ENCODE measurements at regions not wholly inside any gene's neighbourhood (a gene's known extent, or its start where the extent isn't known, plus 50 kb on each side); places are given as distances from the start of the nearest gene placed in this dataset.
"Not testable (repeated sequence)": the region's sequence is repeated elsewhere in the genome, so short reads cannot be mapped to it uniquely, and the experiment has no call there.

- TF ChIP-seq CTCF (IDR thresholded peaks at IDR 0.05; ENCODE audit: insufficient read depth, low read length, poor library complexity, severe bottlenecking) = no peak
- TF ChIP-seq EZH2phosphoT487 (conservative IDR thresholded peaks at IDR 0.05; ENCODE audit: low read length) = no peak
- no peak overlapping the region for H3K27ac ChIP-seq (ENCODE audit: low read depth, low read length)
- H2AFZ ChIP-seq (ENCODE audit: low read depth, low read length, severe bottlenecking) = no peak overlapping the region
- no peak overlapping the region for H3K4me2 ChIP-seq (ENCODE audit: low read depth, low read length, poor library complexity, severe bottlenecking)
- no peaks in the 10 kb centered on the region for H4K20me1 ChIP-seq (ENCODE audit: low read depth, low read length)
- H3K27me3 ChIP-seq (ENCODE audit: low read length) = no peaks in the 10 kb centered on the region
- H3K36me3 ChIP-seq (ENCODE audit: low read length) = no peaks in the 10 kb centered on the region
- no peaks in the 10 kb centered on the region for H3K79me2 ChIP-seq (ENCODE audit: insufficient read depth, low read length)
- no peaks in the 10 kb centered on the region for H3K9me3 ChIP-seq (ENCODE audit: insufficient read depth, low read length)
- H3K9ac ChIP-seq (ENCODE audit: low read length) = no peak overlapping the region
- no peaks in the 10 kb centered on the region for H3F3A ChIP-seq (ENCODE audit: insufficient read depth)
- H3K9me2 ChIP-seq (replicated peaks; ENCODE audit: insufficient read depth, low read length) = no peaks in the 10 kb centered on the region
- no peak overlapping the region for H3K4me3 ChIP-seq (ENCODE audit: insufficient read depth, low read length, poor library complexity, severe bottlenecking)
Measured at GRCh38 chr9:135282808-135283207, 195.3 kb downstream of the OLFM1 start.

GRCh38 chr9:135283671-135284070 lies 195.9 kb upstream of the PPP1R26 start:
- H3F3A ChIP-seq (ENCODE audit: insufficient read depth) = no peaks in the 10 kb centered on the region

GRCh38 chr9:135284386-135285134 lies 195.0 kb upstream of the PPP1R26 start:
- no peak overlapping the region for H3K4me2 ChIP-seq (ENCODE audit: low read depth, low read length, poor library complexity, severe bottlenecking)
- no peaks in the 10 kb centered on the region for H3K27me3 ChIP-seq (ENCODE audit: low read length)
- no peak for TF ChIP-seq EZH2phosphoT487 (conservative IDR thresholded peaks at IDR 0.05; ENCODE audit: low read length)
- no peak for TF ChIP-seq CTCF (IDR thresholded peaks at IDR 0.05; ENCODE audit: insufficient read depth, low read length, poor library complexity, severe bottlenecking)
- H3K4me3 ChIP-seq (ENCODE audit: insufficient read depth, low read length, poor library complexity, severe bottlenecking) = no peak overlapping the region
- no peaks in the 10 kb centered on the region for H4K20me1 ChIP-seq (ENCODE audit: low read depth, low read length)
- no peaks in the 10 kb centered on the region for H3K79me2 ChIP-seq (ENCODE audit: insufficient read depth, low read length)
- no peak overlapping the region for H3K27ac ChIP-seq (ENCODE audit: low read depth, low read length)
- no peaks in the 10 kb centered on the region for H3F3A ChIP-seq (ENCODE audit: insufficient read depth)
- H3K9ac ChIP-seq (ENCODE audit: low read length) = no peak overlapping the region
- H3K9me3 ChIP-seq (ENCODE audit: insufficient read depth, low read length) = no peaks in the 10 kb centered on the region
- H3K9me2 ChIP-seq (replicated peaks; ENCODE audit: insufficient read depth, low read length) = no peaks in the 10 kb centered on the region
- no peak overlapping the region for H2AFZ ChIP-seq (ENCODE audit: low read depth, low read length, severe bottlenecking)
- H3K36me3 ChIP-seq (ENCODE audit: low read length) = no peaks in the 10 kb centered on the region

More at GRCh38 chr9:135283671-135284070, 195.9 kb upstream of the PPP1R26 start:
- Histone ChIP-seq H3K36me3 (ENCODE audit: low read length) (no peaks in the 10 kb centered on the region), H3K9ac (ENCODE audit: low read length) (no peak overlapping the region), H3K4me2 (ENCODE audit: low read depth, low read length, poor library complexity, severe bottlenecking) (no peak overlapping the region), H4K20me1 (ENCODE audit: low read depth, low read length) (no peaks in the 10 kb centered on the region), H3K9me3 (ENCODE audit: insufficient read depth, low read length) (no peaks in the 10 kb centered on the region), H3K9me2 (replicated peaks; ENCODE audit: insufficient read depth, low read length) (no peaks in the 10 kb centered on the region), H3K27ac (ENCODE audit: low read depth, low read length) (no peak overlapping the region), H3K27me3 (ENCODE audit: low read length) (no peaks in the 10 kb centered on the region), H2AFZ (ENCODE audit: low read depth, low read length, severe bottlenecking) (no peak overlapping the region), H3K4me3 (ENCODE audit: insufficient read depth, low read length, poor library complexity, severe bottlenecking) (no peak overlapping the region), H3K79me2 (ENCODE audit: insufficient read depth, low read length) (no peaks in the 10 kb centered on the region)
- no peak for TF ChIP-seq CTCF (IDR thresholded peaks at IDR 0.05; ENCODE audit: insufficient read depth, low read length, poor library complexity, severe bottlenecking)
- TF ChIP-seq EZH2phosphoT487 (conservative IDR thresholded peaks at IDR 0.05; ENCODE audit: low read length) = no peak

- H3K9me3 ChIP-seq (ENCODE audit: insufficient read depth, low read length); H3F3A ChIP-seq (ENCODE audit: insufficient read depth); H2AFZ ChIP-seq (ENCODE audit: low read depth, low read length, severe bottlenecking); H4K20me1 ChIP-seq (ENCODE audit: low read depth, low read length); H3K4me2 ChIP-seq (ENCODE audit: low read depth, low read length, poor library complexity, severe bottlenecking); H3K27ac ChIP-seq (ENCODE audit: low read depth, low read length); H3K9ac ChIP-seq (ENCODE audit: low read length); H3K27me3 ChIP-seq (ENCODE audit: low read length); H3K36me3 ChIP-seq (ENCODE audit: low read length); H3K4me3 ChIP-seq (ENCODE audit: insufficient read depth, low read length, poor library complexity, severe bottlenecking); H3K79me2 ChIP-seq (ENCODE audit: insufficient read depth, low read length); H3K9me2 ChIP-seq (replicated peaks; ENCODE audit: insufficient read depth, low read length): not testable (repeated sequence)
Measured at GRCh38 chr9:135286187-135286925, 193.2 kb upstream of the PPP1R26 start.
